Endothelial cell of umbilical vein (primary cell): ENCODE measurements at regions not wholly inside any gene's neighbourhood (a gene's known extent, or its start where the extent isn't known, plus 50 kb on each side); places are given as distances from the start of the nearest gene placed in this dataset.

ENCODE experiments used
- BruUV-seq: library from RNA; stranded (reverse); fragments of 400-500 nt; replicated peaks from 2 replicates; lab custom pipeline; 2021; lab: Mats Ljungman, UMichigan
- CTCF ChIA-PET: fragments of 300-600, 350-600 bp; sonication (Branson Sonifier 250); formaldehyde crosslinking; loops from one replicate; lab custom pipeline; 2021; ENCODE audit warnings: antibody characterized with exemption, inconsistent platforms; lab: Charles Lee
- POLR2A ChIA-PET: fragments of 300-600, 350-600 bp; sonication (Branson Sonifier 250); formaldehyde crosslinking; loops from one replicate; lab custom pipeline; 2021; ENCODE audit warnings: antibody characterized with exemption, inconsistent platforms; lab: Charles Lee
- DNase-seq: peaks from one replicate; pipeline ENCODE4 v3.0.0-alpha.2; 2011; ENCODE audit warnings: low read depth, low spot score
- FAIRE-seq: peaks from 2 replicates; lab custom pipeline; 2011; peaks lifted over from hg19 to GRCh38; lab: Jason Lieb, UNC
- H2AFZ ChIP-seq: 2 replicates; pipeline ENCODE4 v1.6.0; 2012; ENCODE audit warnings: low read depth, low read length, control low read depth, inconsistent platforms
- H3K27ac ChIP-seq: 2 replicates; pipeline ENCODE4 v1.5.1; 2011; ENCODE audit warnings: low read depth, mild to moderate bottlenecking, control low read depth, low read length, moderate library complexity; ENCODE audit not compliant: insufficient read depth
- H3K27me3 ChIP-seq, 2 experiments: 2 replicates each; pipeline versions ENCODE4 v1.6.0 to v1.6.1; 2011; ENCODE audit warnings: low read length in 2 of 2, mixed read lengths in 1 of 2; ENCODE audit not compliant: control insufficient read depth in 2 of 2, insufficient read depth in 2 of 2
- H3K36me3 ChIP-seq, 2 experiments: 2 replicates in 1 of 2; 3 replicates in 1 of 2; pipeline ENCODE4 v1.5.1; 2011; ENCODE audit warnings: low read length in 2 of 2, mild to moderate bottlenecking in 1 of 2, moderate library complexity in 1 of 2; ENCODE audit not compliant: control insufficient read depth in 2 of 2, insufficient read depth in 2 of 2; ENCODE audit errors: extremely low read depth in 1 of 2
- H3K4me1 ChIP-seq: 3 replicates; pipeline ENCODE4 v1.5.1; 2011; ENCODE audit warnings: mild to moderate bottlenecking, low read length; ENCODE audit not compliant: control insufficient read depth, insufficient read depth; ENCODE audit errors: extremely low read depth
- H3K4me2 ChIP-seq: 2 replicates; pipeline ENCODE4 v1.6.1; 2011; ENCODE audit warnings: low read length, control low read depth, mixed read lengths; ENCODE audit not compliant: insufficient read depth
- H3K4me3 ChIP-seq, 3 experiments: fragments of 200-600 bp in 1 of 3; sonication (generic), shearing (Covaris generic) in 1 of 3; replicated peaks in 1 of 3; 2 replicates each; pipeline ENCODE4 v1.5.1; 2011 to 2016; ENCODE audit warnings: control low read depth in 3 of 3, low read length in 3 of 3, mild to moderate bottlenecking in 2 of 3, inconsistent platforms in 1 of 3, low read depth in 1 of 3, moderate library complexity in 1 of 3; ENCODE audit not compliant: insufficient read depth in 1 of 3
- H3K79me2 ChIP-seq: 2 replicates; pipeline ENCODE4 v1.6.0; 2012; ENCODE audit warnings: low read length, inconsistent platforms; ENCODE audit not compliant: control insufficient read depth, insufficient read depth
- H3K9ac ChIP-seq: replicated peaks from 2 replicates; pipeline ENCODE3; 2011; ENCODE audit warnings: low read length, control low read depth; ENCODE audit not compliant: insufficient read depth; ENCODE audit errors: extremely low read depth
- H3K9me1 ChIP-seq: replicated peaks from 3 replicates; pipeline ENCODE4 v1.6.0; 2011; ENCODE audit warnings: mild to moderate bottlenecking, low read length; ENCODE audit not compliant: control insufficient read depth, insufficient read depth; ENCODE audit errors: extremely low read depth
- H3K9me3 ChIP-seq: replicated peaks from 2 replicates; pipeline ENCODE4 v1.5.1; 2012; ENCODE audit warnings: low read length, inconsistent platforms; ENCODE audit not compliant: control insufficient read depth, insufficient read depth
- H4K20me1 ChIP-seq: replicated peaks from 2 replicates; pipeline ENCODE3; 2011; ENCODE audit warnings: mild to moderate bottlenecking, low read length; ENCODE audit not compliant: control insufficient read depth, insufficient read depth; ENCODE audit errors: extremely low read depth
- CTCF ChIP-seq, 2 donors: IDR thresholded peaks; 1 replicate in 1 of 2; 2 replicates in 1 of 2; pipeline ENCODE4 v1.5.1; 2011; ENCODE audit warnings: low read length in 2 of 2, mild to moderate bottlenecking in 2 of 2, moderate library complexity in 2 of 2, control low read depth in 1 of 2, inconsistent platforms in 1 of 2, low read depth in 1 of 2; ENCODE audit not compliant: insufficient read depth in 1 of 2; ENCODE audit errors: extremely low read depth in 1 of 2
- EZH2 ChIP-seq: IDR thresholded peaks from 2 replicates; pipeline ENCODE4 v1.6.1; 2012; ENCODE audit warnings: borderline replicate concordance, low read depth, mild to moderate bottlenecking, moderate library complexity, low read length, inconsistent platforms; ENCODE audit not compliant: severe bottlenecking
- FOS ChIP-seq: IDR thresholded peaks from 2 replicates; pipeline ENCODE4 v1.6.1; 2011; ENCODE audit warnings: mild to moderate bottlenecking, low read length, moderate library complexity, borderline replicate concordance; ENCODE audit not compliant: insufficient read depth
- GATA2 ChIP-seq: IDR thresholded peaks from 2 replicates; pipeline ENCODE4 v1.7.0; 2011; ENCODE audit warnings: low read depth, mild to moderate bottlenecking, moderate library complexity, mixed read lengths, low read length; ENCODE audit not compliant: insufficient read length, insufficient read depth
- JUN ChIP-seq: IDR thresholded peaks from 2 replicates; pipeline ENCODE4 v1.6.1; 2011; ENCODE audit warnings: borderline replicate concordance, low read depth; ENCODE audit not compliant: insufficient read length, insufficient read depth
- MAX ChIP-seq: IDR thresholded peaks from 2 replicates; pipeline ENCODE4 v1.6.1; 2011; ENCODE audit not compliant: insufficient read depth, insufficient read length
- MYC ChIP-seq: IDR thresholded peaks from one replicate; pipeline ENCODE4 v1.6.1; 2011; ENCODE audit warnings: mild to moderate bottlenecking, low read depth, low read length
- POLR2A ChIP-seq: IDR thresholded peaks from 2 replicates; pipeline ENCODE4 v1.6.1; 2012; ENCODE audit warnings: low read depth, mild to moderate bottlenecking, control low read depth, low read length
- POLR2AphosphoS5 ChIP-seq: IDR thresholded peaks from 2 replicates; pipeline ENCODE4 v1.6.1; 2012; ENCODE audit warnings: low read depth, mild to moderate bottlenecking, control low read depth, low read length, moderate library complexity; ENCODE audit not compliant: insufficient read depth
- dilution Hi-C: fragments of 300-500 bp; cut with MboI; formaldehyde crosslinking; loops from one replicate; pipeline ENCODE4 v1.15.0; 2019; ENCODE audit warnings: low sequenced_read_pairs; ENCODE audit not compliant: extremely low pct_ligation_motif_present
- intact Hi-C: fragments of 100-400 bp; cut with micrococcal nuclease; formaldehyde crosslinking; loops from one replicate; pipeline ENCODE4 v1.10.0; 2022

DNA sequence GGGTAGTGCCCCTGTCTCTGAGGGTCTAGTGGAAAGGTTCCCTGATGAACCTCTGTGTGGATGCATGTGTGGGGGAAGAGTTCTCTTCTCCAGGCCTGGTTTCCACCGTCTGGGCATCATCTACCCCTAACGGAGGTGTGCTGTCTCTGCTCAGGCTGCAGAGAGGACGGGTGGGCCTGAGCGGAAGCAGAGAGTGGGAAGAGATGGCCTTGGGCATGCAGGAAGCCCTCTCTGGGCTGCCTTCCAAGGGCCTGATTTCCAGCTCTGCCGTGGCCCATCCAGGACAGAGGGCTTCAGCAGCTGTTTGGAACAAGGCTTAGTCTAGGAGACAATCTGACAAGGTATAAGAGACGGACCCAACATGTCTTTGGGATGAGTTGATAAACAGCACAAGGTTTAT lies 220.1 kb upstream of the DTNBP1 start:
- no peak overlapping the region for H3K9ac ChIP-seq
- H3K4me1 ChIP-seq = peaks cover 16% of the 10 kb centered on the region
- no peaks in the 10 kb centered on the region for H3K9me1 ChIP-seq
- dilution Hi-C loops (no loop called here), intact Hi-C loops (loop anchor here (5.0 kb wide), 1 partner anchor 79 kb away; no protein-coding TSS in a partner anchor)
- no peak overlapping the region for H3K4me2 ChIP-seq
- peak overlapping the region; percentile 60 for H2AFZ ChIP-seq
- FAIRE-seq (peak; percentile 48), DNase-seq (peak; percentile 34)
- TF ChIP-seq CTCF (IDR thresholded peaks at IDR 0.05; ENCODE audit: extremely low read depth in 1 of 2, insufficient read depth in 1 of 2, low read depth in 1 of 2, low read length in 2 of 2) (no peak), MAX (no peak), POLR2AphosphoS5 (no peak), FOS (no peak)
- no TSS peak for BruUV-seq
- H3K27ac ChIP-seq = no peak overlapping the region
- no peaks in the 10 kb centered on the region for H3K9me3 ChIP-seq
- no peak overlapping the region for H3K4me3 ChIP-seq
- H3K36me3 ChIP-seq = no peaks in the 10 kb centered on the region
- CTCF ChIA-PET = interaction anchor here (1.0 kb wide), 1 partner anchor 11 kb away, joined by 3 read pairs; no protein-coding TSS in a partner anchor
- H3K27me3 ChIP-seq = no peaks in the 10 kb centered on the region
- H4K20me1 ChIP-seq = no peaks in the 10 kb centered on the region
- POLR2A ChIA-PET = no interaction called here
- no peaks in the 10 kb centered on the region for H3K79me2 ChIP-seq

- no peaks in the 10 kb centered on the region for H3K9me3 ChIP-seq
- DNase-seq = no peak
- CTCF ChIA-PET = interaction anchor here (1.0 kb wide), 1 partner anchor 11 kb away, joined by 3 read pairs; no protein-coding TSS in a partner anchor
Observed at GRCh38 chr6:15882345-15882744, 219.5 kb upstream of the DTNBP1 start.

More at GRCh38 chr6:15882345-15882744, 219.5 kb upstream of the DTNBP1 start:
- intact Hi-C loops = loop anchor here (5.0 kb wide), 1 partner anchor 80 kb away; no protein-coding TSS in a partner anchor
- dilution Hi-C loops = no loop called here
- POLR2A ChIA-PET = no interaction called here
- H3K9ac ChIP-seq = no peak overlapping the region
- no peaks in the 10 kb centered on the region for H4K20me1 ChIP-seq
- no peak overlapping the region for H3K4me3 ChIP-seq
- H3K36me3 ChIP-seq = no peaks in the 10 kb centered on the region
- no peaks in the 10 kb centered on the region for H3K79me2 ChIP-seq
- H3K27ac ChIP-seq = no peak overlapping the region
- TF ChIP-seq MYC (no peak), GATA2 (no peak), MAX (no peak), POLR2AphosphoS5 (no peak), JUN (no peak), CTCF (IDR thresholded peaks at IDR 0.05; ENCODE audit: extremely low read depth in 1 of 2, insufficient read depth in 1 of 2, low read depth in 1 of 2, low read length in 2 of 2) (no peak), EZH2 (no peak), FOS (no peak), POLR2A (no peak)
- H2AFZ ChIP-seq = no peak overlapping the region
- no peaks in the 10 kb centered on the region for H3K9me1 ChIP-seq
- no TSS peak for BruUV-seq
- no peak overlapping the region for H3K4me2 ChIP-seq
- H3K4me1 ChIP-seq = peaks cover 16% of the 10 kb centered on the region
- no peak for FAIRE-seq
- H3K27me3 ChIP-seq = no peaks in the 10 kb centered on the region
